ENCODE measurements at regions not wholly inside any gene's neighbourhood (a gene's known extent, or its start where the extent isn't known, plus 50 kb on each side); places are given as distances from the start of the nearest gene placed in this dataset.

DNA sequence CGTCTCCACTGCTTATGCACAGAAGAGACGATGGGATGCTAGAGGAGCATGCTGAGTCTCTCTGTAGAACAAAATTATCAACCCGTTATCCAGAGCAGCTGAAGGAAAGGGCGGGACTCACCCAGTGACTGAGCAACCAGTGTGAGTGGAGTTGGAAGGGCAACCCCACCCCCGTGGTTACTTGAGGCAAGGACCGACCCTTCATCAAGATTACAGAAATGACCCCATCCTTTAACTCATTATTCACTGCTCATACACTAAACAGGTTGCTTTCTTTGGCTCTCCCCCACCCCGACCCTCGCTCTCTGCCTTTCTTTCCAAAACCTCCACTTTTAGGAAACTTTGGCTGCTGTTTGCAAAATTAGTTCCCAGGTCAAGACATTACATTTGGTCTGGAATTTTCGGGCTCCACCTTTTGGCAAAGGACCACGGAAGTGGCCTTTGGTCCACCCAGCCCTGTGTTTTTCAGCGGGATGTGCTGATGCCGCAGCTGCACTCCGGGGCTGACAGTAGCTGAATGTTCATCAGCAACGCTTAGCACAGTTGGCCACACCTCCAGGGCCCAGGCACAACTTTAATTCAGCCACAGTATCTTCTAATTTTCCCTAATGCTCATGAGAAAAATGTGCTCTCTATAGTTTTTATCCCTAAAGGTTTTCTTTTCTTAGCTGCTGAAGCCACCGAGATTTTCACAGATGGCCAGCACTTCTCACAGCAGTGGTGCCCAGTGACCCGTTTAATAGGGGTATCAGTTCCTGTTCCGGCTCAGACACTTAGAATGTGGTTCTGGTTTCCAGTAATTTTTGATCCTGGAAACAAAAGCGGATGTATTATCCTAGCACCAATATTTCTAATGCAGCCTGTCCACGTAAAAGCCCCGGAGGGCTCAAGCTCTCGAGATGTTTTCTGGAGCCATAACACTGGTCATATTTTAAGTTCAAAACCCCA, 103.6 kb upstream of the NXT1 start:
- TF ChIP-seq ATF4 (CRISPR knock-in tag; IDR thresholded peaks at IDR 0.05), result no peak
- no peak for TF ChIP-seq EZH2 (IDR thresholded peaks at IDR 0.05; ENCODE audit: borderline replicate concordance, low read depth, low read length)
- TF ChIP-seq MYBL2 (IDR thresholded peaks at IDR 0.05; ENCODE audit: low read depth), result no peak
- TF ChIP-seq MYBL2 (CRISPR knock-in tag; IDR thresholded peaks at IDR 0.05; ENCODE audit: borderline replicate concordance), result no peak
- TF ChIP-seq TARDBP (IDR thresholded peaks at IDR 0.05), result no peak
- TF ChIP-seq ZBTB43 (CRISPR knock-in tag; IDR thresholded peaks at IDR 0.05), result no peak
- no peak for TF ChIP-seq CTCF (IDR thresholded peaks at IDR 0.05 in 2 of 3, conservative IDR thresholded peaks at IDR 0.05 in 1 of 3; ENCODE audit: insufficient read depth in 2 of 3, low read depth in 1 of 3, low read length in 3 of 3)
- TF ChIP-seq TCF3 (CRISPR knock-in tag; IDR thresholded peaks at IDR 0.05), result no peak
- no peak for TF ChIP-seq TCF15 (CRISPR knock-in tag; IDR thresholded peaks at IDR 0.05)
- no peak for TF ChIP-seq RCOR1 (IDR thresholded peaks at IDR 0.05; ENCODE audit: borderline replicate concordance in 1 of 2, low read depth in 2 of 2, low read length in 2 of 2)
- no peak for TF ChIP-seq KAT7 (CRISPR knock-in tag; IDR thresholded peaks at IDR 0.05; ENCODE audit: borderline replicate concordance)
- TF ChIP-seq ZNF639 (CRISPR knock-in tag; conservative IDR thresholded peaks at IDR 0.05 in 1 of 2, IDR thresholded peaks at IDR 0.05 in 1 of 2), result no peak
- no peak for TF ChIP-seq HNRNPUL1 (IDR thresholded peaks at IDR 0.05; ENCODE audit: low read length)
- no peak for TF ChIP-seq POLR2A (conservative IDR thresholded peaks at IDR 0.05)
- TF ChIP-seq ADNP (tag; IDR thresholded peaks at IDR 0.05), result no peak
